ENCODE measurements at regions not wholly inside any gene's neighbourhood (a gene's known extent, or its start where the extent isn't known, plus 50 kb on each side); places are given as distances from the start of the nearest gene placed in this dataset.

DNA sequence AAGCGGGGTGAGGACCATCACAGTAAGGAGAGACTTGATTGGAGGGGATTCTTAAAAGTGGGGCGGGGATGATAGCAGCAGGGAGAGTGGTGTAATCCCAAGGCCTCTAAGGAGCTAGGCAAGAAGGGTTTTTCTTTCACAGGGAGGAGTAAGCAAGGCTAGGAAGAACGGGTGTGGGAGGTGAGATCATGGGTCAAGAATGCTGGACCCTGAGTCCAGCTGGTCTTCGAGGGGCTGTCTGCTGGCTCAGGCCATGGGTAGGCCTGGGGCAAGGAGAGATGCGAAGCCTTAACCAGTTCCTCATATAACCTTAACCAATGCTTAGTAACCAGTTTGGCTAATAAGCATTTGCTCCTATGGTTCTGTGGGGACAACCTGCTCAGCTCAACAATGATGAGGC lies 599.1 kb downstream of the NPHP4 start:
- DNase-seq (ENCODE audit: low read depth) = no peak
- H3K4me3 ChIP-seq (ENCODE audit: low read length) = no peak overlapping the region
- TF ChIP-seq, protein P1, sequence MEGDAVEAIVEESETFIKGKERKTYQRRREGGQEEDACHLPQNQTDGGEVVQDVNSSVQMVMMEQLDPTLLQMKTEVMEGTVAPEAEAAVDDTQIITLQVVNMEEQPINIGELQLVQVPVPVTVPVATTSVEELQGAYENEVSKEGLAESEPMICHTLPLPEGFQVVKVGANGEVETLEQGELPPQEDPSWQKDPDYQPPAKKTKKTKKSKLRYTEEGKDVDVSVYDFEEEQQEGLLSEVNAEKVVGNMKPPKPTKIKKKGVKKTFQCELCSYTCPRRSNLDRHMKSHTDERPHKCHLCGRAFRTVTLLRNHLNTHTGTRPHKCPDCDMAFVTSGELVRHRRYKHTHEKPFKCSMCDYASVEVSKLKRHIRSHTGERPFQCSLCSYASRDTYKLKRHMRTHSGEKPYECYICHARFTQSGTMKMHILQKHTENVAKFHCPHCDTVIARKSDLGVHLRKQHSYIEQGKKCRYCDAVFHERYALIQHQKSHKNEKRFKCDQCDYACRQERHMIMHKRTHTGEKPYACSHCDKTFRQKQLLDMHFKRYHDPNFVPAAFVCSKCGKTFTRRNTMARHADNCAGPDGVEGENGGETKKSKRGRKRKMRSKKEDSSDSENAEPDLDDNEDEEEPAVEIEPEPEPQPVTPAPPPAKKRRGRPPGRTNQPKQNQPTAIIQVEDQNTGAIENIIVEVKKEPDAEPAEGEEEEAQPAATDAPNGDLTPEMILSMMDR (IDR thresholded peaks at IDR 0.05; ENCODE audit: insufficient read depth, low read depth, low read length, missing control alignments) = no peak

- no peak for DNase-seq (ENCODE audit: low read depth)
- H3K4me3 ChIP-seq (ENCODE audit: low read length) = no peak overlapping the region
- TF ChIP-seq, protein P1 (IDR thresholded peaks at IDR 0.05; ENCODE audit: insufficient read depth, low read depth, low read length, missing control alignments) = no peak
These were observed 600.5 kb downstream of the NPHP4 start for GRCh38 chr1:5391725-5392124.

DNA sequence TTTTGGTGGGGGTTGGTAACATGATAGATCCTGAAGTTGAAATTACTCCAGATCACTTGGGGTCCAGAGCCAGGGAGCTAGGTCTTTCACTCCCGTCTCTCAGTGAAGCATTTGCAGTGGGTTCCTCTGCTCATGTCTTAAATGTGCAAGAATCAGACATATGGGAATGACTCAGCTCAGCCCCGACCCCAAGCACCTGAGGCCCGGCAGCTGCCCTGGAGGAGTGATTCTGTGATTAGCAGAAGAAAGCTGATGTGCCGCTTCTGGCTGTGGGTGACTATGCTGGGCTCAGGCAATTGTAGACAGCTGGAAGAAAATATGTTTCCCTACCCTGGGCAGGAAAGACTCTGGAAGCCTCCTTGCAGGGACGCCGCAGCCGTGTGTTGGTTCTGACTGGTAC lies 601.7 kb downstream of the NPHP4 start:
- no peak for DNase-seq (ENCODE audit: low read depth)
- TF ChIP-seq, protein P1 (IDR thresholded peaks at IDR 0.05; ENCODE audit: insufficient read depth, low read depth, low read length, missing control alignments) = no peak
- no peak overlapping the region for H3K4me3 ChIP-seq (ENCODE audit: low read length)

- TF ChIP-seq, protein P1 (IDR thresholded peaks at IDR 0.05; ENCODE audit: insufficient read depth, low read depth, low read length, missing control alignments) = no peak
- no peak overlapping the region for H3K4me3 ChIP-seq (ENCODE audit: low read length)
These were observed 602.9 kb downstream of the NPHP4 start for GRCh38 chr1:5389101-5389885.

GRCh38 chr1:5388622-5389021 lies 603.6 kb downstream of the NPHP4 start:
- no peak for DNase-seq (ENCODE audit: low read depth)
- H3K4me3 ChIP-seq (ENCODE audit: low read length) = no peak overlapping the region
- TF ChIP-seq, protein P1 (IDR thresholded peaks at IDR 0.05; ENCODE audit: insufficient read depth, low read depth, low read length, missing control alignments) = no peak

More at GRCh38 chr1:5389101-5389885, 602.9 kb downstream of the NPHP4 start:
- no peak for DNase-seq (ENCODE audit: low read depth)

DNA sequence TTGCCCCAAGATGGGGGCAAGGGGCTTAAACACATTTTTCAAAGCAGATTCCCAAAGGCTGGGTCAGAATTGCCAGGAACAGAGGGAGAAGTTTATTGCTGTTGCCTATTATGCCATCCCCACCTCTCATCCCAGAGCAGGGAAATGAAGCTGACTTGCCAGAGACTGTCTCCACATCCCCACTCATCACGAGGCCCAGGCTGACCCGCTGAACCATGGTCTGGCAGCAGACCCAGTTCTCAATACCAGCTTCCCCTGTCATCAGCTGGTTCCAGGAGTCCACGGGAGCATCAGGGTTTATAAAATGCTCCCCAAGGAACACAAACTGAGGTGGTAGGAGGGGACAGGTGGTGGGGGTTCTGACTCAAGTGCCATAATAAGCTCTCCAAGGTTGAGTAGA lies 605.9 kb downstream of the NPHP4 start:
- TF ChIP-seq, protein P1 (IDR thresholded peaks at IDR 0.05; ENCODE audit: insufficient read depth, low read depth, low read length, missing control alignments) = no peak
- DNase-seq (ENCODE audit: low read depth) = no peak
- H3K4me3 ChIP-seq (ENCODE audit: low read length) = no peak overlapping the region

DNA sequence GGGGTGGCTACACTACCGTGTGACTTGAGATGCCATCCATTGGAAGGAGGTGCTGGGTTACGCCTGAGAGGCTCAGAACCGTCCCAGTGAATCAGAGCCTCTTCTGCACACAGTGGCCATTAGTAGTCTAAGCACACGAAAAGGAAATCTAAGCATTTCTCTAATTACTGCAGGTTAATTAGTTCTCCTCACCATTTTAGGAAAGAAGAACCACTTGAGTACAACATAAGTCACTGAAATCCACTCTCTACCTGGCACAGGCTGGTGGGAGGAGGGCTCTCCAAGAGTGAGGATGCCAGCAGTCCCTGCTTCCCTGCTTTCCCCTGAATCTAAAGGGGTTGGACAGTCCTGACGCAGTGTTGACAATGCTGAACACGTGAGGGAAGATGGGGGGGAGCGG lies 606.3 kb downstream of the NPHP4 start:
- TF ChIP-seq, protein P1 (IDR thresholded peaks at IDR 0.05; ENCODE audit: insufficient read depth, low read depth, low read length, missing control alignments) = no peak
- DNase-seq (ENCODE audit: low read depth) = no peak
- H3K4me3 ChIP-seq (ENCODE audit: low read length) = no peak overlapping the region
